NCI-H146 treated with DMSO at 0.1 percent for 48 hours (cell line): ENCODE measurements at regions not wholly inside any gene's neighbourhood (a gene's known extent, or its start where the extent isn't known, plus 50 kb on each side); places are given as distances from the start of the nearest gene placed in this dataset.
"Not testable (repeated sequence)": the region's sequence is repeated elsewhere in the genome, so short reads cannot be mapped to it uniquely, and the experiment has no call there.

Source experiments
- DNase-seq: peaks from one replicate; lab custom pipeline; 2025; ENCODE audit not compliant: unreplicated experiment; lab: John Stamatoyannopoulos, UW

DNA sequence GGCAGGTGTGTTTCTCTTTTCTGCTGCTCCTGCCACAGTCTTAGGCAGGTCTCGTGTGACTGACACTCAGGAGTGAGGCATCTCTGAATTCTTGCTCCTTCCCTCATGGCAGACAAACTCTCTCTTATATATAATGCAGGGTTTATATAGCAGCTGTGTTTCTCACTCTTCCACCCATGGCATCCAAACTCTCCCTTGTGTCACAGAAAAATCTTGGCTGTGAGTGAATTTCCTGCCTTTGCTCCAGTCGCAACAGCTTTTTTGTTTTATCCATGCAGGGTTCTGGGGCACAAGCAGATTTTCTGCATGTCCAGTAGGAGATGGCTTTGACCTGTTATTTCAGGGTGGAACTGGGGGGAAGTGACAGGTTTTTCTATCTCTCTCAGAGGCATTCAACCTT lies 1275.5 kb downstream of the ADGRL3 start:
- peak; percentile 73 for DNase-seq

DNA sequence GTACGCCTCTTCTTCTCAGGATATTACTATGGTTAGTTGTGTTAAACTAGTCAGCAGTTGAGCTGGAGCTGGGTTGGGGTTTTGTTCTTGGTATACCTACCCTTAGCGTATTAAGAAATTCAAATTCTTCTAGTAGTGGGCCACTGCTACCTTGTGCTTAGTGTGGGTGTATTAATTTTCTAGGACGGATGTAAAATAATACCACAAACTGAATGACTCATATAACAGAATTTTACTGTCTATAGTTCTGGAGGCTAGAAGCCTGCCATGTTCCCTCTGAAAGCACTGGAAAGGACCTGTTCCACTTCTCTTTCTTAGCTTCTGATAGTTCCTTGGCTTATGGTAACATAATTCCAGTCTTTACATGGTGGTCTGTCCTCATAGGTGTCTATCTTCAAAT lies 1274.7 kb downstream of the ADGRL3 start:
- DNase-seq, result peak; percentile 60

DNA sequence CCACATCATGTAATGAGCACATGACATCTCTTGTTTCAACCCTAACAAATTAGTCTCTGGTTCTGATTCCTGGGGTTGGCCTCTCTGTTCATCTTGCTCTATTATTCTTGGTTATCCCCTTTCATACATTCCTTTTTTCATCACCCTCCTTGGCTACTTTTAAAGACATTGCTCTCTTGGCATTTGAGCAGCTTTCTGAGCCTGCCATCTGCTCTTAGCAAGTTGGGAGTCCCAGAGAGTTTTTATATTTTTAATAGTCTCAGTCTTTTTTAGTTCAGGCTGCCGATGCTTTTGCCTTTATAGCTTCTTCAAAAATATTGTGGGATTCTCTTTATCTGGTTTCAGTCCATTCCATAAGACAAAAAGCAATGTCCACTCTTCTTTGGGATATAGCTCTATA lies 1270.9 kb downstream of the ADGRL3 start:
- DNase-seq, result no peak

DNA sequence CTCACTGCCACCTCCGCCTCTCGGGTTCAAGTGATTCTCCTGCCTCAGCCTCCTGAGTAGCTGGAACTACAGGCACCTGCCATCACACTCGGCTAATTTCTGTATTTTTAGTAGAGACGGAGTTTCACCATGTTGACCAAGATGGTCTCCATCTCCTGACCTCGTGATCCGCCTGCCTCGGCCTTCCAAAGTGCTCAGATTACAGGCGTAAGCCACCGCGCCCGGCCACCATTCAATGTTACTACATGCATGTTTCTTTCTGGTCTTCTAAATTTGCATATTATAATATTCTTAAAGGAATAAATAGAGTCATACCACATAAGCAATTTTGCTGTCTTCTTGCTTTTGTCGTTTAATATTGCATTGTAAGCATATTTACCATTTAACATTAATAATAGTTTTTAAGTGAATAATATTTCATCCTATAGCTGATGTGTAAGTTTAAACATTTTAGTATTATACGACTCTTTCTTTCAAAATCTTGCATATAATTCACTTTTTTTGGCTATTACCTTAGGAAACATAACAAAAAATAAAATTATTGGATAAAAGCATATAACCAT lies 1270.4 kb downstream of the ADGRL3 start:
- DNase-seq, result no peak

DNA sequence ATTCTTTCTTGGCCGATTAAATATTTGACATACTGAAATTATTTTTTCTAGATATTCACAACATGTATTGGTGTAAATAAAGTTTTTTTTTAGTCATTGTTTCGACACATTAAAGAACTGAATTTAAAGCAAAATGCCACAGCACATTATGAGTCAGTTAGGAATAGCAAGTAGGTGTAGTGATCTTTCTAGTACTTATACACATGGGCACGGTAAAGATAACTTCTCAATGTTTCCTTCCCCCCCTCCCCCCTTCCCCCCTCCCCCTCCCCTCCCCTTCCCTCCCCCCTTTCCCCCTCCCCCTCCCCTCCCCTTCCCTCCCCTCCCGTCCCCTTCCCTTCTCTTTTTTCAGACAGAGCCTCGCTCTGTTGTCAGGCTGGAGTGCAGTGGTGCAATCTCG lies 1269.9 kb downstream of the ADGRL3 start:
- DNase-seq, result no peak

DNA sequence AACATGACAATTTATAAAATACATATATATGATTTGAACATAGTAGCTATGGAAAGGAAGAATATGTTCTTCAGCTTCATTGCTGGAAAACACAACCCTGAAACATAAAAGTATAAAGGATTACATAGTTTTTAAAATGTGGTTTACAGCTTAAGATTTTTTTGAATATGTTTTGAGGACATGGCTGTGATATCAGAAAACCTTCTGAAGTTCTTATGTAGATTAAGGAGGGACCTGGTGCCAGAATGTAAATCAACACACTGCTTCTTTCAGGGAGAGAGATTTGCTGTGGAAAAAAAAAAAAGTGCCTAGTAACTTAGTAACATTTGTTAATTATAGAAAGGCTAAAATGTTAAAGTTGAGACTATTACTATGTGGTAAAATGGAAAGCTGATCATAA lies 1261.8 kb downstream of the ADGRL3 start:
- no peak for DNase-seq

DNA sequence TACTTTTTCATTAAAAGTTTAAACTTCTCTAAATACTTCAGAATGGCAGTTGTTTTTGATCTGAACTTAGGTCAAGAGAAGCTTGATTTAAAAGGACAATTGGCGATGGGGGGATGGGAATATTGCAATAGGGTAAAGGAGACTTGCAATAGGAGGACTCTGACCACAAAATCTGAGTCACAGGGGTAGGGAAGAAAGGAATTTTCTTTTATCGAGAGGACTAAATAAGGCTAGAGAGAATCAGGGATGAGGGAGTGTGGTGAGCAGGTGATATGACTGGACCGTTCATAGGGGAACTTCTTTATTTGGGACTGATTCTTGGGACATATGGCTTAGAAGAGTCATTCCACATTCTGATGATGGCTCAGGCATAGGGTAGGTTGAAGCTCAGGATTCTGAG lies 1260.2 kb downstream of the ADGRL3 start:
- DNase-seq, result no peak

DNA sequence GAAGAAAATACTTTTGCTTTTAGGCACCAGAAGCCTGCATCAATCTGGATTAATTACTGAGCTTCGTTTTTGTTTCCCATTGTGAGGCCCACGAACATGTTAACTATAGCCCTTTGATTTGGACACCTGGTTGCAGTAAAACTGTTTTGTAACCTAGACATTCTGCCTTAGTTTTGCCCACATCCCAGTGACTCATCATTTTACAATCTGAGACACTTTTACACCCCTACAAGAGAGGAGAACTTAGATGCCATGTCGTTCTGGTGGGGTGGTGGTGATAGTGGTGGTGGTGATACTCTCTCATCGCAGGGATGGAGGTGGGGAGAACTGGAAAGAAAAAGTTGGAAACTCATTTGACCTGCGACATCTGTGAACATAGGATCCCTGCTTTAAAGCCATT lies 1257.2 kb downstream of the ADGRL3 start:
- no peak for DNase-seq

DNA sequence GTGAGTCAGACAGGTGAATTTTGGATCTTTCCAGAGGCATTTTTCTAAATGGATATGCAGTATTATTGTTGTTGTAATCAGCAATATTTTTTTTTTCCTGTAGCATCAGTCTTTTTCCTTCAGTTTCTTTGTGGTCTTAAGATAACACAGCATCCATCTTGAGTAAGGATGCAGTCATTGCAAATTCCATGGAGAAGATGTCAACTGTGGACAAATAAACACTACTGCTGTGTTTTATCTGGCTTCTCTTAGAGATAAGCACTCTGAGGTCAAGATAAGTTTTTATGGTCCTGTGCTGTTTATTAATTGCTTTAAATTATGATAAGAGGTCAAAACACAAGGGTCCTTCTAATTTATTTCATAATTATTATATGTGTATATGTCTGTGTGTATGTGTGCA lies 1255.7 kb downstream of the ADGRL3 start:
- DNase-seq, result no peak

DNA sequence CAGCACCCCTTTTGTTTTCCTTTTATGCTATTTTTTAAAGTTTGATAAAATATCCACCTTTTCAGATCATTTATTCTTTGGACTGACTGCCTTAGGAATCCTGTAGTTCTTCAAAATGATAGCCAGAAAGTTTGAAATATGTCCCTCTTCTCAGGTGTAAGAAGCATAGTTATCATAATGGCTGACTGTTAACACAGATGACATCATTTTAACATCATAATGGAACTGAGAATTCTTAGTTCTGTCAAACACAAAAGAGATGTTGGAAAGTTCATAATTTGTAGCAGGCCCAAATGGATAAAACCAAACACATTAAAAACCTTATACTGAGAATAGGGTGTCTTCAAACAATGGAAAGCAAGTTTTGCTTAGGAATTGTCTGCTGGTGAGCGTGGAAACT lies 1254.4 kb downstream of the ADGRL3 start:
- no peak for DNase-seq

DNA sequence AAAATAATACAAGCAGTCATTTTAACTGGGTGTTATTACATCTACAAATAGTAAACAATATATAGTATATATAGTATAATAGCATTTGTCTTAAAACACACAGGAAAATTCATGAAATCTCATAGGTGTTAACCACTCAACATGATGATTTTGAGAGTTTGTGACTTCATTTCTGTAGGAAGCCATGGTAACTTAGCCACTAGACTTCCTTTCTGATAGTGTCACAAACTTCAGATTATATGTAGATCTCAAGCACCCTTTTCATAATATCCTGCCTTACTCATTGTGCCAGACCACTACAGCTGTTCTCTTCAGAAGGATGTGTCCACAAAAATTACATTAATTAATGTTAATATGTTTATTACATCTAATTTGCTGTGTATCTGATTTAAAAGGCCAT lies 1250.6 kb downstream of the ADGRL3 start:
- DNase-seq, result no peak

DNA sequence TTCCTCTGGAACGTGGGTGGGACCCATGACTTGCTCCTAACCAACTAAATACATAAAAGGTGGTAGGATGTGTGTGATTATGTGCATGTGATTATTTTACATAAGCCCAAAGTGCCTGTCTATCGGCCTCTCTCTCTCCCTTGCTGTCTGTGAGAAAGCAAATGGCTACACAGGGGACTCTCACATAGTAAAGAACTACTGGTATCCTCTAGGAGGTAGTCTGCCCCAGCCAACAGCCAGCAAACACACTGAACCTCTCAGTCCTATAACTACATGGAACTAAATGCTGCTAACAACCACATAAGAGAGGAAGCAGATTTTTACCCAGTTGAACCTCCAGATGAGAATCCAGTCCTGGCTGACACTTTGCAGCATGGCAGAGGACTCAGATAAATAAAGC lies 1249.4 kb downstream of the ADGRL3 start:
- no peak for DNase-seq

DNA sequence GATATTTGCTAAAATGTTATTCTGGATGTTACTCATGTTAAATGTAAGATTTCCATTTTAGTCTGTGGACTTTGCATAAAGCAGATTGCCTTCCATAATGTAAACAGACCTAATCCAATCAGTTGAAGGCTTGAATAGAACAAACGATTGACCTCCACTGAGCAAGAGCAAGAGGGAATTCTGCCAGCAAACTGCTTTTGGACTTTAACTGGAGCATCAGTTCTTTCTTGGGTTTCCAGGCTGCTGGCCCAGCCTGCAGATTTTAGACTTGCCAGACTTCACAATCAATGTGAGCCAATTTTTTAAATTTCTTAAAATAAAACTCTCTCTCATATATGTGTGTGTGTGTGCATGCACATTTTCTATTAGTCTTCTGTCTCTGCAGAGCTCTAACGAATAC lies 1248.8 kb downstream of the ADGRL3 start:
- no peak for DNase-seq

DNA sequence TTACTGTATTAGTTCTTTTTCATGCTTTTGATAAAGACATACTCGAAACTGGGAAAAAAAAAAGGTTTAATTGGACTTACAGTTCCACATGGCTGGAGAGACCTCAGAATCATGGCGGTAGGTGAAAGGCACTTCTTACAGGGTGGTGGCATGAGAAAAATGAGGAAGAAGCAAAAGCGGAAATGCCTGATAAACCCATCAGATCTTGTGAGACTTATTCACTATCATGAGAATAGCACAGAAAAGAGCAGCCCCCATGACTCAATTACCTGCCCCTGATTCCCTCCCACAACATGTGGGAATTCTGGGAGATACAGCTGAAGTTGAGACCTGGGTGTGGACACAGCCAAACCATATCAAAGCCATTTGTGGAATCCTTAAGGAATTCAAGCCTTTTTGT lies 1238.9 kb downstream of the ADGRL3 start:
- DNase-seq, result no peak

DNA sequence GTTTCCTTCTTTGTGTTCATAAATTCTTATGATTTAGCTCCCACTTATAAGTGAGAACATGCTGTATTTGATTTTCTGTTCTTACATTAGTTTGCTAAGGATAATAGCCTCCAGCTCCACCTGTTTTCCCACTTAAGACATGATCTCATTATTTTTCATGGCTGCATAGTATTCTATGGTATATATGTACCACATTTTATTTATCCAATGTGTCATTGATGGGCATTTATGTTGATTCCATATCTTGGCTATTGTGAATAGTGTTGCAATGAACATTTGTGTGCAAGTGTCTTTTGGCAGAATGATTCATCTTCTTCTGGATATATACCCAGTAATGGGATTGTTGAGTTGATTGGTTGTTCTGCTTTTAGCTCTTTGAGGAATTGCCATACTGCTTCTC lies 1234.8 kb downstream of the ADGRL3 start:
- DNase-seq, result no peak

DNA sequence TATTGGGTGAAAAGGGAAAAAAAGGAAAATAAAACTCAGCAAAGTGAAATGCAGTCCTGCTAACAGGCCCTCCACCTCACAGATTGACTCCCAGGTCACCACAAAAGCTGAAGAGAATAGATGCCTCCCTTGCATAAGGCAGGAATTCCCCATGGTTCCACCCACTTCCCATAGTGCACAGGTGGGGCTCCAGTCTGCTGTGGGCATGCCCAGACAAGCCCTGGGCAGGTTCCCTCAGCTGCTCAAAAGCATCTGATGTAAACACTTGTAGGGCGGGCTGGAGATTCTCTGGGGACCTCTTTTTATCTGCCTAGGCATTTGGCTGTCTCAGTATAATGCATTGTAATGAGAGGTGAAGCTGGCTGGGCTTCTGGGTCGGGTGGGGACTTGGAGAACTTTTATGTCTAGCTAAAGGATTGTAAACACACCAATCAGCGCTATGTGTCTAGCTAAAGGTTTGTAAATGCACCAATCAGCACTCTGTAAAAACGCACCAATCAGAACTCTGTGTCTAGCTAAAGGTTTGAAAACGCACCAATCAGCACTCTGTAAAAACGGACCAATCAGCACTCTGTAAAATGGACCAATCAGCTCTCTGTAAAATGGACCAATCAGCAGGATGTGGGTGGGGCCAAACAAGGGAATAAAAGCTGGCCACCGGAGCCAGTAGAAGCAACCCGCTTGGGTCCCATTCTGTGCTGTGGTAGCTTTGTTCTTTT lies 1231.5 kb downstream of the ADGRL3 start:
- not testable (repeated sequence) for DNase-seq

DNA sequence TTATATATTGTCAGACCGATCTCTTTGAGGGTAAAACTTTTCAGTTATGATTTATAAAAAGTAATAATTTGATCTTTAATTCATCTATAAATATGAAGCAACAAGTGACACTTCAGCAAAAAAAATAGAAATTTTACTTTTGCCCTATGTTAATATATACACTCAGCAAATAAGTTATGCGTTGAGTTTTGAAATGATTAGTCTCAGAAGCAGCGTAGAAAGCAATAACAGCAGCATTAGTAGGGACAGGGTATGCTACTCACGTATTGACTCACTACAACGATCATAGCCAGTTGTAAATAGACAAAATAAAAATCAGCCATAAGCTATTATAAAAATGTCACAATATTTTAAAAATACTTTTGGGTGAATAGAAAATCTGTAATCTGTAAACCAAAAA lies 1229.2 kb downstream of the ADGRL3 start:
- no peak for DNase-seq

DNA sequence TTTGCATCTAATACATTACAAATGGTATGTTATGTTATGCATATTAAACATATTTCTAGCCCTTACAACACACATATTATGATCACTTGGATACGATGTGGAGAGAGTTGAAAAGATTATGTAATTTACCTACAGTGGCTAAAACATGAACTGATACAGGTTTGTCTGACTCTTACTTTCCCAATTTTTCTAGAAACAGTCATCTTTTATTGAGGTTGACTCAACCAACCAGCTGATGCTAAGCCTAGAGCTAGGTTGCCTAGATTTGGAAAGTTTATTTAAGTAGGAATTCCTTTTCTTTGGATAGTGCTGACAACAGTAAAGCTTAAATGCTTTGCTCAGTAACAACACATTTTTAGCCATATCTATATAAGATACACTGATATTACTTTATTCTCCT lies 1215.1 kb downstream of the ADGRL3 start:
- DNase-seq, result no peak

DNA sequence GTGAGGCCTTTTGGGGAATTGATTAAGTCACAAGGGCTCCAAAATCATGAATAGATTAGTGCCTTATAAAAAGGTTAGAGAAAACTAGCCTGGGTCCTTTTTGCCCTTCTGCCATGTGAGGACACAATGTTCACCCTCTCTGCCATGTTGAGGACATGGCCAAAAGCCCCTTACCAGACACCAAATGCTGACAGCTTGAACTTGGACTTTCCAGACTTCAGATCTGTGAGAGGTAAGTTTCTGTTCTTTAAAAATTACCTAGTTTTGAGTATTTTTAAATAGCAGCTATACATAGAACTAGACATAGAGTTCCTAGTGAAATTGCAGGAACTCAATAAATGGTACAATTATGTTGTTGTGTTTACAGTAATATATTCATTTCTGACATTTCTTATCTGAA lies 1214.4 kb downstream of the ADGRL3 start:
- no peak for DNase-seq

DNA sequence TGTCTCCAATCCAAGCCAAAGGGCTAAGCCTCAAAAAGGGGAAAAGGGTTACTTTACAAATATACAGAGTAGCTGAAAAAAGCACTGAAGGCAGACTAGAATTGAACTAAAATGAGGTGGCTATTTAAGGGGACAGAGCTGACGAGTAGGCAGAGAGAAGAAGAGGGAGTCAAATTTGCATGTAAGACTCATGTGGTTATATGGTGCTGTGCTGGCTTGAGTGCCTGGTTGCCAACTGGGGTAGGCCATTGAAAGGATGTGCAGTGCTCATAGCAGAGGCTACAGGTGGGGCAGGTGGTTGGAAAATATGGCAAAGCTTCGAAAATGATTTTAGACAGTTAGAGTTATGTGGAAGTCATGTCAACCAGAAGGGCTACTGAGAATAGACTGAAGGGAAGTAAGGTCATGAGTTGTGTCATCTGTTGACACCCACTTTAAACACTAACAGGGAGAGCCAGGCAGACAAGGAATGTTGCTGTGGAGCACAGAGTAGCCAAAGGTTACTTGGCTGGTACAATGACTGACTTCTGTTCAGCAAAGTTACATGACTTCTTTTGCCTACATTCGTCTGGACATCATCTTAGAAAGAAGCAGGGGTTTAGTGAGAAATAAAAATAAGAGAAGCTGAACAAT lies 1210.4 kb downstream of the ADGRL3 start:
- DNase-seq, result no peak

DNA sequence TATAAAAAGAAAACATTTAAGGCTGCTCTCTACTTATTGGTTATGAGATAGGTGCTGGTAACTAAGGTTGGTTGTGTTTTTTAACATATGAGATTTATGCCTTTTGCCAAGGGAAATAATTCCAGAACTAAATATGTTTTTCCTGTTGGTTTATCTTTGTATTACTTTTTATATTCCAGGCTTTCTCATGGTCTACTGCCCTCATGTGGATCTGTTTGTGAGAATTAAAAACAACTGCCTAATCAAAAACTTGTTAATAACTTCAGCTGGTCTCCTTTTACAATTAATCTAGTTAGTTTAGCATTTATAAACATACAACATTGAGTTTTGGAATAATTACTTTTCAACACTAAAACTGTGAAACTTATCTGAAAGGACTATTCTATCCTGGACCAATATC lies 1208.3 kb downstream of the ADGRL3 start:
- DNase-seq, result no peak

DNA sequence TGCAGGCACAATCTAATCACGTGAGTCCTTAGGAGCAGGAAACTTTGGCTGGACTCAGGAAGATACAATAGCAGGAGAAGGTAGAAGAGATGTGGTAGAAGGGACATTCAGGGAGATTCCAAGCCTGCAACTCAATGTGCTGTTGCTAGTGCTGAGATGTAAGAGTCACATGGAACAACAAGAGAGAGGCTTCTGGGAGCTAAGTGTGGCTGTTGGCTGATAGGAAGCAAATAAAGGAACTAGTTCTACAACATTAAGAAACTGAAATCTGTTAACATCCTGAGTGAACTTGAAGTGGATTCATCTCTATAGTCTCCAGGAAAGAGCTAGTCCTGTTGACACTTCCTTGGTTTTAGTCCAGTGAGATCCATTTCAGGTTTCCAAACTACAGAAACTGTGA lies 1207.4 kb downstream of the ADGRL3 start:
- DNase-seq, result no peak
